ENCODE measurements at regions not wholly inside any gene's neighbourhood (a gene's known extent, or its start where the extent isn't known, plus 50 kb on each side); places are given as distances from the start of the nearest gene placed in this dataset.

DNA sequence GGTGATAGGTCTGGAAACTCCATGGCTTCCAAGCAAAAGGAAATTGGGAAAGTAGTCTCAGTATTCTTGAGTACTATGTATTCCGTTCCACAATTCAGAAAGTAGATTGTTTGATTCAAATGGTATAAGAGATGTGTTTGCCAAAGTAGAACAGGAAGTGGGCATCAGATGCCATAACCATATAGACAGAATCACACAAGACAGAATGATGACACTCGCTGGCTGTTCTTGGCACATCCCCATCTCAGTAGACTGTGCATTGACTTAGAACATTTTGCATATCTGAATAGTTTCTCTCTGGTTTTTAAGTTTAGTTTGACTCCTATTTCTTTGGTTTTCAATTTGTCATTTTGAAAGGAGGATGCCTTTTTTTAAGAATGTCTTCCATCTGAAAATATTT lies 221.1 kb upstream of the RGS6 start:
- TF ChIP-seq POLR2A (IDR thresholded peaks at IDR 0.05) (no peak), POLR2AphosphoS5 (IDR thresholded peaks at IDR 0.05) (no peak)
- TF ChIP-seq, protein P1, sequence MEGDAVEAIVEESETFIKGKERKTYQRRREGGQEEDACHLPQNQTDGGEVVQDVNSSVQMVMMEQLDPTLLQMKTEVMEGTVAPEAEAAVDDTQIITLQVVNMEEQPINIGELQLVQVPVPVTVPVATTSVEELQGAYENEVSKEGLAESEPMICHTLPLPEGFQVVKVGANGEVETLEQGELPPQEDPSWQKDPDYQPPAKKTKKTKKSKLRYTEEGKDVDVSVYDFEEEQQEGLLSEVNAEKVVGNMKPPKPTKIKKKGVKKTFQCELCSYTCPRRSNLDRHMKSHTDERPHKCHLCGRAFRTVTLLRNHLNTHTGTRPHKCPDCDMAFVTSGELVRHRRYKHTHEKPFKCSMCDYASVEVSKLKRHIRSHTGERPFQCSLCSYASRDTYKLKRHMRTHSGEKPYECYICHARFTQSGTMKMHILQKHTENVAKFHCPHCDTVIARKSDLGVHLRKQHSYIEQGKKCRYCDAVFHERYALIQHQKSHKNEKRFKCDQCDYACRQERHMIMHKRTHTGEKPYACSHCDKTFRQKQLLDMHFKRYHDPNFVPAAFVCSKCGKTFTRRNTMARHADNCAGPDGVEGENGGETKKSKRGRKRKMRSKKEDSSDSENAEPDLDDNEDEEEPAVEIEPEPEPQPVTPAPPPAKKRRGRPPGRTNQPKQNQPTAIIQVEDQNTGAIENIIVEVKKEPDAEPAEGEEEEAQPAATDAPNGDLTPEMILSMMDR (IDR thresholded peaks at IDR 0.05) = no peak

Measured in prostate gland (tissue), 2 donors.